NCI-H526 treated with DMSO at 0.1 percent for 48 hours (cell line): ENCODE measurements at regions not wholly inside any gene's neighbourhood (a gene's known extent, or its start where the extent isn't known, plus 50 kb on each side); places are given as distances from the start of the nearest gene placed in this dataset.

Experiments used
- DNase-seq: peaks from one replicate; lab custom pipeline; 2025; lab: John Stamatoyannopoulos, UW

DNA sequence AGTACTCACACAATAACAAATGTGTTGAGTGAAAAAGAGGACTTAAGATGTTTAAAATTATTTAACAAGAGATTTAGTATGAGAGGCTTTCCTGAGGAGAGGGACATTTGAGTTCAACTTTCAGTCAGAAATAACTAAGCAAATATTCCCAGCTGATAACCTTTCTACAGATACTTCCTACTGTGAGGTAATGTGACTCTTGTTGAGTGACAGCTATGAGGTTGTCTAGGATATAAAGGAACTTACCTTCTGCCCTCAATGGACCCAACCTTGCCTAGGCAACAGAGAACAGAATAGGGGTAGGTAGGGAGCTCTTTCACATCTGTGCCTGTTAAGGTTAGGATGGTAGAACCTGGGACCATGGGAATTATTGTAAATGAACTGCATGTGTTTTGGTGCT is 54.7 kb downstream of the GLUD2 start:
- DNase-seq: no peak

- no peak for DNase-seq
Observed at GRCh38 chrX:121103381-121103780, 56.0 kb downstream of the GLUD2 start.

DNA sequence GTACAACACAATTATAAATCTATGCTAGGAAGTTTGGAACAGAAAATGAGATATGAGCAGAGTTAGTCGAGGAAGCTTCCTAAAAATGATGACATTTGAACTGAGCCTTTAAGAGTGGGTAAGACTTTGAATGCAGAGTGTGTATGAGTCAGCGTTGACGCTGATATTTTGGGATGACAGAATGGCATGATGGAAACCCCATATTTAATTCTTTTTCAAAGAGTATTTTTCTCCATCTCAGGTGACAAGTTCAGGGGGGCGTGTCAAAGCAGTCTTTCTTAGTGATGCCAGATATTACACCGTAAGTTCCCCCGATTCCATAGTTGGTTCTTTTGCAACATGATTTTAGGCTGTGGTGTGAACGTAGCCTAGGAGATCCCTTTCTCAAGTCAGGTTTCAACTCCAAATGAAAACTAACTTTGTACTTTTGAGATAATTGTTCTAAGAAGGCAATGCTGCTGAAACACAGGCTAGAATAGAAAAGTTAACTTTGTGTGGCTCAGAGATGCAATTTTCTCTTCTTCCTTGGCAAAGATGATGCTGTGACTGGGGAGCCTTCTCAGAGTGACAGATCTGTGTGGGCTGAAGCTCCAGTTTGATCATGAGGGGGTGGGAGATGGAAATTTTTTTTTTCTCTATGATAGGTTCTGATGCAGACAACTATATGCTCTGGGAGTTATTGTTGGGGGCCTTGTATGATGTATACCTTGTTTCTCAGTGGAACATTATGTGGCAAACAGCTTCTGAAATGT is 59.2 kb downstream of the GLUD2 start:
- DNase-seq: no peak

DNA sequence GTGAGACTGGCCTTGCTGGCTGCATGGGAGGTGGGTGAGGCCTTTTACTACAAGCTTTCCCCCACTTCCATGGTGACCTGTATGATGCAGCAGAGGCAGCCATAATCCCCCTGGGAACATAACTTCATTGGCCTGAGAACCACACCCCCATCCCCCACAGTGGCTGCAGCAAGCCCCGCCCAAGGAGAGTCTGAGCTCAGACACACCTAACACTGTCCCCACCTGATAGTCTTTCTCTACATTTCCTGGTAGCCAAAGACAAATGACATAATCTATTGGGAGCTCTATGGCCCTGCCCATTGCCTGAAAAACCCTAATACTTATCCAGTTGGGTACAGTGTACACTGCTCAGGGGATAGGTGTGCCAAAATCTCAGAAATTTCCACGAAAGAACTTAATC is 62.6 kb downstream of the GLUD2 start:
- no peak for DNase-seq

- DNase-seq: no peak
Observed at GRCh38 chrX:121110536-121110935, 63.1 kb downstream of the GLUD2 start.

GRCh38 chrX:121114691-121115090 is 67.3 kb downstream of the GLUD2 start:
- DNase-seq: no peak

GRCh38 chrX:121120690-121121605 is 73.5 kb downstream of the GLUD2 start:
- no peak for DNase-seq

DNA sequence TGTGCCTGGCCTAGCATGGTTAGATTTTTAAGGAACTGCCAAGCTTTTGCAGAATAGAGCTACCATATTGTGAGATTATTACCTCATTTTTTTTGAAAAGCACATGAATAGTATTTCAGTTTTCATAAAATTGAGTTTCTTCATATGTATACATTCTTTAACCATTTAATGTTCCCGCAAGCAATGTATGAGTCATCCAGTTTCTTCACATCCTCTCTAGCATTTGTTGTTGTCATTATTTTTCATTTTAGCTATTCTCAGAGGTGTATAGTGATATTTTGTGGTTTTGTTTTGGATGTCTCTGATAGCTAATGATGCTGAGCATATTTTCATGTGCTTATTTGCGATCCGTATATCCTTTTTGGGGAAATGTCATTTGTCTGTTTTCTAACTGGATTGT is 74.9 kb downstream of the GLUD2 start:
- no peak for DNase-seq

- no peak for DNase-seq
Observed at GRCh38 chrX:121128925-121129877, 81.8 kb downstream of the GLUD2 start.

DNA sequence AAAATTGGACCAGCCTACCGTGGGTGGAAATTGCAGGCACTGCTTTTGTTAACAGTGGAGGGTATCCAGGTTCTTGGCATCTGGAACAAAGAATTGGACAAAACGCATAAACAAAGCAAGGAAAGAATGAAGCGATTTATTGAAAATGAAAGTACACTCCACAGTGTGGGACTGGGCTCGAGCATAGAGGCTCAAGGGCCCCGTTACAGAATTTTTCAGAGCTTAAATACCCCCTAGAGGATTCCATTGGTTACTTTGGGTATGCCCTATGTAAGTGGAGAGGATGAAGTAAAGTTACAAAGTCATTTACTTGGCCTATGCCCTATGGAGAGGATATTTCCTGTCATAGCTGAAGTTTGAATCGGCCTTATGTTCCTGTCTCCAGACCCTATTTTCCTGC is 85.3 kb downstream of the GLUD2 start:
- no peak for DNase-seq

GRCh38 chrX:121135488-121136207 is 88.2 kb downstream of the GLUD2 start:
- no peak for DNase-seq

- no peak for DNase-seq
Observed at GRCh38 chrX:121146059-121146628, 98.7 kb downstream of the GLUD2 start.

- no peak for DNase-seq
Observed at GRCh38 chrX:121150217-121150616, 102.8 kb downstream of the GLUD2 start.

GRCh38 chrX:121151293-121151692 is 103.9 kb downstream of the GLUD2 start:
- DNase-seq: no peak

- no peak for DNase-seq
Observed at GRCh38 chrX:121154858-121155404, 107.5 kb downstream of the GLUD2 start.

DNA sequence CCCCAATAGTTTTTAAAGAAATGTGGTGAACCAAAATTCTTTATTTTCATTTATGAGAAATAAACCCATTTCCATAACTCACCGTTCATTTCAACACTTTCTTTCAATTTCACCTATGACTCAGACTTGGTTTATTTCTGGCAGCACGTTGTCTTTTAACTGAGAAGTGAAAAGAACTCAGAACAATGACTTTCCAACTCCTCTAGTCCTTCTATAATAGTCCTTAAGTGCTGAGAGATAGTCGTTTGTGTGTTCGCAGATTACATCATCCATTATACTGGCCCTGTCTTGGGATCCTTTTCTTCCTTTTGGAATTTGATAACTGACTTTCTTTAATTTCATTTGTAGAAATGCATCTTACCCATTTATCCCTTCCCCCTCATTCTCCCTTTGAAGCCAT is 113.6 kb downstream of the GLUD2 start:
- DNase-seq: no peak

GRCh38 chrX:121161501-121161933 is 114.1 kb downstream of the GLUD2 start:
- no peak for DNase-seq

DNA sequence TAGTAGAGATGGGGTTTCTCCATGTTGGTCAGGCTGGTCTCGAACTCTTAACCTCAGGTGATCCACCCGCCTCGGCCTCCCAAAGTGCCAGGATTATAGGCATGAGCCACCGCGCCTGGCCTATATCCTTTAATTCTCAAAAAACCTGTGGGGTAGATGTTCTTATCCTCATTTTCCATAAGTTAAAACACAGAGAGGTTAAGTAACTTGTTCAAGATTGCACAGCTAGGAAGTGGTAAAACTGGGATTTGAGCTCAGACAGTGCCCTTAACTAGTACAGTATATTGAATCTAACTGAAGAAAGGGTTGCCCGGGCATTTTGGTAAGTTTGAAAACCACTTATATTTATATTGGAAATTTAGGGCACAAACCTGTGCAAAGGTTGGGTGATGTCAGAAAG is 116.0 kb downstream of the GLUD2 start:
- DNase-seq: no peak

GRCh38 chrX:121165930-121166359 is 118.5 kb downstream of the GLUD2 start:
- no peak for DNase-seq
